ENCODE measurements at regions not wholly inside any gene's neighbourhood (a gene's known extent, or its start where the extent isn't known, plus 50 kb on each side); places are given as distances from the start of the nearest gene placed in this dataset.

- H3K27ac ChIP-seq: no peak overlapping the region
- in situ Hi-C loops (cut with MboI; ENCODE audit: low pct_unique_long_range_greater_than_20kb in 2 of 9, low sequenced_read_pairs in 9 of 9, unreplicated experiment in 9 of 9): no loop called here
- 0 to 100% (median 60%) methylated on average over 1 of the region's 1 CpG; no CpG with 5 or more reads in 3 of the 10 experiments for WGBS, 10 experiments
Measured at GRCh38 chr7:70920876-70921275, 211.1 kb upstream of the GALNT17 start.

GRCh38 chr7:70923181-70923845 is 208.6 kb upstream of the GALNT17 start:
- no peaks in the 10 kb centered on the region for H3K4me1 ChIP-seq (replicated peaks in 1 of 2)
- H3K4me3 ChIP-seq: no peak overlapping the region
- WGBS, 10 experiments: 20 to 88% (median 75%) methylated on average over 1 to 7 of the region's 11 CpGs; no CpG with 5 or more reads in 2 of the 10 experiments
- no peak for ATAC-seq (replicated peaks in 6 of 8)
- in situ Hi-C loops (cut with MboI; ENCODE audit: low pct_unique_long_range_greater_than_20kb in 2 of 9, low sequenced_read_pairs in 9 of 9, unreplicated experiment in 9 of 9): no loop called here
- no peak overlapping the region for H3K27ac ChIP-seq

More at GRCh38 chr7:70920876-70921275, 211.1 kb upstream of the GALNT17 start:
- Histone ChIP-seq H3K4me3 (no peak overlapping the region), H3K4me1 (replicated peaks in 1 of 2) (no peaks in the 10 kb centered on the region)
- no peak for ATAC-seq (replicated peaks in 6 of 8)

GRCh38 chr7:70925411-70926115 is 206.4 kb upstream of the GALNT17 start:
- H3K27ac ChIP-seq: no peak overlapping the region
- H3K4me1 ChIP-seq (replicated peaks in 1 of 2): no peaks in the 10 kb centered on the region
- in situ Hi-C loops (cut with MboI; ENCODE audit: low pct_unique_long_range_greater_than_20kb in 2 of 9, low sequenced_read_pairs in 9 of 9, unreplicated experiment in 9 of 9): no loop called here
- no peak for ATAC-seq (replicated peaks in 6 of 8)
- 0 to 100% (median 83%) methylated on average over 1 to 3 of the region's 5 CpGs; no CpG with 5 or more reads in 3 of the 10 experiments for WGBS, 10 experiments
- no peak overlapping the region for H3K4me3 ChIP-seq

- Histone ChIP-seq H3K27ac (no peak overlapping the region), H3K4me1 (replicated peaks in 1 of 2) (no peaks in the 10 kb centered on the region), H3K4me3 (no peak overlapping the region)
- 0 to 100% (median 77%) methylated on average over 1 to 4 of the region's 4 CpGs for WGBS, 10 experiments
- no peak for ATAC-seq (replicated peaks in 6 of 8)
- in situ Hi-C loops (cut with MboI; ENCODE audit: low pct_unique_long_range_greater_than_20kb in 2 of 9, low sequenced_read_pairs in 9 of 9, unreplicated experiment in 9 of 9): no loop called here
Measured at GRCh38 chr7:70926666-70927065, 205.3 kb upstream of the GALNT17 start.

GRCh38 chr7:70935311-70935710 is 196.6 kb upstream of the GALNT17 start:
- in situ Hi-C loops (cut with MboI; ENCODE audit: low pct_unique_long_range_greater_than_20kb in 2 of 9, low sequenced_read_pairs in 9 of 9, unreplicated experiment in 9 of 9): no loop called here
- WGBS, 10 experiments: 0 to 100% (median 91%) methylated on average over 1 to 7 of the region's 8 CpGs; no CpG with 5 or more reads in 3 of the 10 experiments
- Histone ChIP-seq H3K4me3 (no peak overlapping the region), H3K4me1 (replicated peaks in 1 of 2) (no peaks in the 10 kb centered on the region), H3K27ac (no peak overlapping the region)
- no peak for ATAC-seq (replicated peaks in 6 of 8)

- no peak overlapping the region for H3K4me3 ChIP-seq
- no peak overlapping the region for H3K27ac ChIP-seq
- in situ Hi-C loops (cut with MboI; ENCODE audit: low pct_unique_long_range_greater_than_20kb in 2 of 9, low sequenced_read_pairs in 9 of 9, unreplicated experiment in 9 of 9): no loop called here
- 0 to 84% (median 56%) methylated on average over 1 to 9 of the region's 11 CpGs for WGBS, 10 experiments
- no peaks in the 10 kb centered on the region for H3K4me1 ChIP-seq (replicated peaks in 1 of 2)
- ATAC-seq (replicated peaks in 6 of 8): no peak
Measured at GRCh38 chr7:70935854-70936253, 196.1 kb upstream of the GALNT17 start.

GRCh38 chr7:70937424-70937823 is 194.5 kb upstream of the GALNT17 start:
- Histone ChIP-seq H3K4me1 (replicated peaks in 1 of 2) (no peaks in the 10 kb centered on the region), H3K27ac (no peak overlapping the region), H3K4me3 (no peak overlapping the region)
- 0 to 100% (median 77%) methylated on average over 1 of the region's 2 CpGs; no CpG with 5 or more reads in 4 of the 10 experiments for WGBS, 10 experiments
- in situ Hi-C loops (cut with MboI; ENCODE audit: low pct_unique_long_range_greater_than_20kb in 2 of 9, low sequenced_read_pairs in 9 of 9, unreplicated experiment in 9 of 9): no loop called here
- ATAC-seq (replicated peaks in 6 of 8): no peak

GRCh38 chr7:70940597-70940996 is 191.3 kb upstream of the GALNT17 start:
- H3K4me1 ChIP-seq (replicated peaks in 1 of 2): no peaks in the 10 kb centered on the region
- ATAC-seq (replicated peaks in 6 of 8): no peak
- in situ Hi-C loops (cut with MboI; ENCODE audit: low pct_unique_long_range_greater_than_20kb in 2 of 9, low sequenced_read_pairs in 9 of 9, unreplicated experiment in 9 of 9): no loop called here
- WGBS, 10 experiments: 0 to 100% (median 57%) methylated on average over 1 to 2 of the region's 2 CpGs; no CpG with 5 or more reads in 4 of the 10 experiments
- no peak overlapping the region for H3K4me3 ChIP-seq
- H3K27ac ChIP-seq: no peak overlapping the region

- no peaks in the 10 kb centered on the region for H3K4me1 ChIP-seq (replicated peaks in 1 of 2)
- no peak for ATAC-seq (replicated peaks in 6 of 8)
- in situ Hi-C loops (cut with MboI; ENCODE audit: low pct_unique_long_range_greater_than_20kb in 2 of 9, low sequenced_read_pairs in 9 of 9, unreplicated experiment in 9 of 9): no loop called here
- no peak overlapping the region for H3K27ac ChIP-seq
- 0 to 93% (median 70%) methylated on average over 1 to 6 of the region's 7 CpGs; no CpG with 5 or more reads in 2 of the 10 experiments for WGBS, 10 experiments
- no peak overlapping the region for H3K4me3 ChIP-seq
Measured at GRCh38 chr7:70942791-70943190, 189.2 kb upstream of the GALNT17 start.

- no peak overlapping the region for H3K4me3 ChIP-seq
- H3K4me1 ChIP-seq (replicated peaks in 1 of 2): no peaks in the 10 kb centered on the region
- no peak for ATAC-seq (replicated peaks in 6 of 8)
- in situ Hi-C loops (cut with MboI; ENCODE audit: low pct_unique_long_range_greater_than_20kb in 2 of 9, low sequenced_read_pairs in 9 of 9, unreplicated experiment in 9 of 9): no loop called here
- 0 to 83% (median 38%) methylated on average over 1 to 2 of the region's 4 CpGs; no CpG with 5 or more reads in 5 of the 10 experiments for WGBS, 10 experiments
- no peak overlapping the region for H3K27ac ChIP-seq
Measured at GRCh38 chr7:70944516-70944915, 187.4 kb upstream of the GALNT17 start.

GRCh38 chr7:70947181-70947580 is 184.8 kb upstream of the GALNT17 start:
- no peak for ATAC-seq (replicated peaks in 6 of 8)
- Histone ChIP-seq H3K4me1 (replicated peaks in 1 of 2) (no peaks in the 10 kb centered on the region), H3K4me3 (no peak overlapping the region), H3K27ac (no peak overlapping the region)
- in situ Hi-C loops (cut with MboI; ENCODE audit: low pct_unique_long_range_greater_than_20kb in 2 of 9, low sequenced_read_pairs in 9 of 9, unreplicated experiment in 9 of 9): no loop called here
- 0 to 72% (median 40%) methylated on average over 1 to 2 of the region's 2 CpGs; no CpG with 5 or more reads in 3 of the 10 experiments for WGBS, 10 experiments

GRCh38 chr7:70949862-70950261 is 182.1 kb upstream of the GALNT17 start:
- no peaks in the 10 kb centered on the region for H3K4me1 ChIP-seq (replicated peaks in 1 of 2)
- no peak overlapping the region for H3K4me3 ChIP-seq
- no peak for ATAC-seq (replicated peaks in 6 of 8)
- in situ Hi-C loops (cut with MboI; ENCODE audit: low pct_unique_long_range_greater_than_20kb in 2 of 9, low sequenced_read_pairs in 9 of 9, unreplicated experiment in 9 of 9): no loop called here
- no peak overlapping the region for H3K27ac ChIP-seq

GRCh38 chr7:70951271-70951962 is 180.5 kb upstream of the GALNT17 start:
- 6 to 100% (median 78%) methylated on average over 1 to 7 of the region's 8 CpGs for WGBS, 10 experiments
- in situ Hi-C loops (cut with MboI; ENCODE audit: low pct_unique_long_range_greater_than_20kb in 2 of 9, low sequenced_read_pairs in 9 of 9, unreplicated experiment in 9 of 9): no loop called here
- no peak for ATAC-seq (replicated peaks in 6 of 8)
- H3K4me1 ChIP-seq (replicated peaks in 1 of 2): no peaks in the 10 kb centered on the region
- H3K4me3 ChIP-seq: no peak overlapping the region
- H3K27ac ChIP-seq: no peak overlapping the region

Data from motor neuron (in vitro differentiated cells).